Stimulated activated CD4-positive, alpha-beta T cell treated with anti-CD3 and anti-CD28 coated beads, TNF-alpha, amount 100 ng/mL, for 4 hours (primary cell): ENCODE measurements at regions not wholly inside any gene's neighbourhood (a gene's known extent, or its start where the extent isn't known, plus 50 kb on each side); places are given as distances from the start of the nearest gene placed in this dataset.

ENCODE experiments used
- DNase-seq, 3 experiments: peaks; one replicate each; pipeline ENCODE4 v3.0.0-alpha.2; 2020; ENCODE audit warnings: low read depth in 3 of 3

DNA sequence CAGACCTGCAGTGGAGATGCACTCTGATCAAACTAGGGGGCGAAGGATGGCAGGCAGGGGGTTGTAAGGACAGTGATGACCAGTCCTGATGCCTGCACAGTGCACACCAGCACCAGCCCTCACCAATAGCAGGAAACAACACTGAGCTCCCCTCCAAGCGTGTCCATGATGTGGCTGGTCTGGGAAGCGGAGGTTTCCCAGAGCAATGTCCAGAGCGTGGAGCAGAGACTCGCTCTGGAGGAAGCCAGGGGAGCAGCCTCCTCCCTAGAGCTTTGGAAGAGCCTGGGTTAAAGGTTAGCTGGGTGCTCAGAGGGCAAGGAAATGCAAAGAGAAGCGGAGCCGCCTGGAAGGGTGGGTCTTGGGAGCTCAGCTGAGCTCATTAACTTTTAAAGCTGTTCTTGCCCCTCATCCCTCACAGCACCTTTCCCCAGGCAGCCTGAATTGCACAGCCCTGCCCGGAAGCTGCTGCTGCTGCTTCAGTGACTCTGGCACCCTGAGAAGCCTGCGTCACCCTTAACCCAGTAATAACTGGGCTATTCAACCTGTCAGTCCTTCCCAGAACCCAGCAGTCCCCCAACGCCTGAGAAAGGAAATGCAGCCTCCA, 162.2 kb upstream of the RAB4A start:
- DNase-seq = no peak

DNA sequence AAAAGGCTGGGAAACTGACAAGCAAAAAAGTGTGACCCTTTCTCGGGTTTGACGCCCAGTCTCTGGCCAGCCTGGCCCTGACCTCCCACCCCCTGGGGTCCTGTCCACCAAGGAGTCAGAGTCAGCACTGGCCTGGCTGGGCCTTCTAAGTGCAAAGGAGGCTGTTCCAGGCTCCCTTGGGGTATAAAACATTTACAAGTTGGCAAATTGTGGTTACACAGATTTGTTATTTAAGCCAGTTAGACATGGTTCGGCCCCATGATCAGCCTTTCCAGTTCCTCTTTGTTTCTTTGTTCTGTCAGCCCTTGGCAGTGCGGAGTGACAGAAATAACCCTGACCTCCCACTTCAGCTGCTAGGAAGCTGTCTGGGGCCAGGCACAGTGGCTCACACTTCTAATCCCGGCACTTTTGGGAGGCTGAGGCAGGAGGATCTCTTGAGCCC, 161.6 kb upstream of the RAB4A start:
- no peak for DNase-seq

DNA sequence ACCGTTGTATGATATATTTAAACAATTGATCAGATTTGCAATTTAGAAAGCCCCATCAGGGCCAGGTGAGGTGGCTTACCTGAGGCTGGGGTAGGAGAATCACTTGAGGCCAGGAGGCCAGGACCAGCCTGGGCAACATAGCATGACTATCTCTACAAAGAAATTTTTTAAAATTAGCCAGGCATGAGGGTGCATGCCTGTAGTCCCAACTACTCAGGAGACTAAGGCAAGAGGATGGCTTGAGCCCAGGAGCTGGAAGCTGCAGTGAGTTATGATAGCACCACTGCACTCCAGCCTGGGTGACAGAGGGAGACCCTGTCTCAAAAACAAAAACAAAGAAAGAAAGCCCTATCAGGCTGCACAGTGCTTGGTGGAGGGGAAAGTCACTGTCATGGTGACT, 159.9 kb upstream of the RAB4A start:
- no peak for DNase-seq

GRCh38 chr1:229111703-229112319, 159.1 kb upstream of the RAB4A start:
- DNase-seq = no peak

DNA sequence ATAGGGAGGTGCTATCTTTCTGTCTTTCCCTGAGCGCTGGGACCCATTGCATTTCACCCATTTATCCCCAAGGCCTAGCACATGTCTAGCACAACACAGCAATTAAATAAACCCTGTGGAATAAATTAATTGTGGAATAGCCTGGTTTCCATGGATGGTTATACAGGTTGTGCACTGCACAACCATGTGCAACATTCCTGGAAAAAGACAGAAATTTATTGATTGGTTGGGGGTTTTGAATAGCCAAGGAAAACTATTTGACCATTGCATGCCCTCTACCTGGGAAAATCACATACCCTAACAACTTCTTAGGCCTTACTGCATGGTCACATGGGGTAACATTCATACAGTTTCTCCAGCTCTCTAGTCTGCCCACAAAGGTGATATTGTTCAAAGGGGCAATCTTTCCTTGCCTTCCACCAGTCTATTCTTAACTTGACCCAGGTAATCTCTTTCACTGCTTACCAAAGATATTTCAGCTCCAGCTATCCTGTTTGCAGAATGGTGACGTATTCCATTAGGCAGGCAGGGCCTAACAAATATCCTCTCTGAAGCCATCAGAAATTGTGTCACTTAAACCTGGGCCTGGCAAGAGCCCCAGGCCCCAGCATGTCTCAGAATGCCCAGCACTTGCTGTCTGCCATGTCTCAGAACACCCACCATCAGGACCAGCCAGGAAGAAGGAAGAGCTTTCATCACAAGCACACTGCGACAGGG, 157.9 kb upstream of the RAB4A start:
- no peak for DNase-seq

GRCh38 chr1:229114315-229114714, 156.6 kb upstream of the RAB4A start:
- no peak for DNase-seq

DNA sequence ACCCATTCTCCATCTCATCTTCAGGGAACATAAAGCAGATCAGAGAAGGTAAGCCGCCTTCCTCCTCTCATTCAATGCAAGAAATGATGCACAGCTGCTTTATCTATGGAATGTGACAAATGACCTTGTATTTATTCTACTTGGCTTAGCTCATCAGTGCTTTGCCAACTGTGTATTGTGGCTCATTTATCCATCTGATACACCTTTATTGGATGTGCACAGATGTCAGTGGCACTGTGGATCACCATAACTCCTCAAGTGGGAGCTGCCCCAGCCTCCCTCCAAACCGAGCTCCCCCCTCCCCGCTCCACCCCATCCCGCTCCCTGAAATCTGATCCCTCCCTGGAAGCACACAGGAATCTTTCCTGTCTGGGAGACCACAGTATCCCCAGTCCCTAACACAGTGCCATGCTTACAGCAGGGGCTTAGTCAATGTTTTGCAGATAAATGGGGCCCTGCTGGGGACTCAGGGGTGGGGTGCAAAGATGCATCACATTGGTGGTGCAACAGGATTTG, 156.0 kb upstream of the RAB4A start:
- DNase-seq = no peak

DNA sequence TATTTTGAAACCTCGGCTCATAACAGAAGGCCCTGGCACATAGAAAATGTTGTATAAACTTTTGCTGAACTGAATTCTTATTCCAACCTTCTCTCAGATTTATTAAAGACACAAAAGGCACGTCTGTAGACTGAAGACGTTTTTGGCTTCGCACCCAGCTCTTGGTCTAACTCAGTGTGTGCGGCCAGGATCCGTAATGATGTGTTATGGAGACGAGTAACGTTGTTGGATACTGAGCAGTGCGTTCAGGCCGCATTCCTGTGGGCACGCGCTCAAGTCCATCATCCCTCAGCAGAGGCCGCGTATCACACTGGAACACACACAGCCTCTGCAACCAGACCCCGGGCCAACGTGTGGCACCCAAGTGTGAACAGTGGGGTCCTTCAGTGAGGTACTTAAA, 154.8 kb upstream of the RAB4A start:
- DNase-seq = no peak

GRCh38 chr1:229117664-229118300, 153.1 kb upstream of the RAB4A start:
- DNase-seq = no peak

GRCh38 chr1:229118477-229119061, 152.3 kb upstream of the RAB4A start:
- DNase-seq = no peak

DNA sequence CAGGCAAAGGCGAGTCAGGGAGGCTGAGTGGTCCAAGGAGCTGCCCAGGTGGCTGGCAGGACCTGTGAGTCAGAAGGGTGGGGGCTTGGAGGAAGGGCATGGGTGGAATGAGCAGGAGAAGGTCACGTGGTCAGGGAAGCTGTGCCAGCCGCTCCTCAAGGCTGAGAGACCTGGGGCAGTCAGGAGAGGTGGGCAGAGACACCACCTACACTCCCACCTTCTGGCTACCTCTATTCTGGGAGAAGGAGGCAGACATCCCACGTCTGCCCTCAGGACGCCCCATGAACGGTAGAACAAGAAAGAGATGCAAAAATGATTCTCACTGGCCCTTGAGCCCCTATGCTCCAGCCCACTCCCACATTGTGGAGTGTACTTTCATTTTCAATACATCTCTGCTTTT, 151.8 kb upstream of the RAB4A start:
- no peak for DNase-seq

DNA sequence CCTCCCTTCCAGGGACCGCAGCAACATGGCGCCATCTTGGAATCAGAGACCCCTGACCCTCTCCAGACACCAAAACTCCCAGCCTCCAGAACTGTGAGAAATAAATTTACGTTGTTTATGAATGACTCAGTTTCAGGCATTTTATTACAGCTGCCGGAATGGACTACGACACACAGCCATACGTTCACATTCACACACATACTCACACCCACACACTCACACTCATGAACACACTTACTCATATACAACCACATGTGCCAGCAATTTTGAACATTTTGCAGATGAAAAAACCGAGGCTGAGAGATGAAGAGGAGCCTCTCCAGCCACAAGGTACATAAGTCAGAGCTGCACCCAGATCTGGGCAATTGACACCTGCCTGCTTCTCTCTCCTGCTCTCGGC, 151.0 kb upstream of the RAB4A start:
- no peak for DNase-seq

GRCh38 chr1:229121845-229122436, 149.0 kb upstream of the RAB4A start:
- no peak for DNase-seq

- no peak for DNase-seq
Measured at GRCh38 chr1:229122606-229123005, 148.3 kb upstream of the RAB4A start.

GRCh38 chr1:229124116-229124515, 146.8 kb upstream of the RAB4A start:
- no peak for DNase-seq

- no peak for DNase-seq
Measured at GRCh38 chr1:229124520-229125124, 146.3 kb upstream of the RAB4A start.

- no peak for DNase-seq
Measured at GRCh38 chr1:229127301-229127700, 143.6 kb upstream of the RAB4A start.

- no peak for DNase-seq
Measured at GRCh38 chr1:229128066-229128608, 142.8 kb upstream of the RAB4A start.

GRCh38 chr1:229129301-229130027, 141.4 kb upstream of the RAB4A start:
- no peak for DNase-seq

- no peak for DNase-seq
Measured at GRCh38 chr1:229130028-229130668, 140.8 kb upstream of the RAB4A start.
